A549 (cell line): ENCODE measurements at regions not wholly inside any gene's neighbourhood (a gene's known extent, or its start where the extent isn't known, plus 50 kb on each side); places are given as distances from the start of the nearest gene placed in this dataset.

Source experiments
- ATAC-seq, 2 experiments: fragments of 200-7000 bp in 1 of 2; fragments of >200 bp in 1 of 2; cut with Nextera tagmentation in 1 of 2; cut with Tn5 transposase in 1 of 2; 3 replicates each; pipeline versions ENCODE4 v1.8.0 to v1.9.1; 2018 to 2020; ENCODE audit warnings: mild to moderate bottlenecking in 1 of 2, moderate library complexity in 1 of 2
- CTCF ChIA-PET: fragments of 300-600 bp; sonication (Branson Sonifier 250); formaldehyde crosslinking; extraction: SDS; loops from one replicate; lab custom pipeline; 2021; ENCODE audit warnings: antibody characterized with exemption, inconsistent platforms; lab: Yijun Ruan, JAX
- POLR2A ChIA-PET: fragments of 350-600 bp; formaldehyde crosslinking; extraction: SDS; loops from one replicate; lab custom pipeline; 2021; ENCODE audit warnings: antibody characterized with exemption, inconsistent platforms; lab: Yijun Ruan, JAX
- DNase-seq, 2 experiments: peaks; one replicate each; pipeline versions ENCODE4 v3.0.0 to v3.0.0-alpha.2; 2011 to 2016; ENCODE audit warnings: low read depth in 1 of 2, low spot score in 1 of 2
- FAIRE-seq: peaks from 2 replicates; lab custom pipeline; 2011; peaks lifted over from hg19 to GRCh38; lab: Jason Lieb, UNC
- H3K27ac ChIP-seq, 2 experiments: fragments of >200 bp; sonication (Bioruptor Twin); formaldehyde crosslinking; 3 replicates each; pipeline ENCODE4 v1.5.1; 2016 to 2017
- H3K4me1 ChIP-seq: fragments of >200 bp; sonication (Bioruptor Twin); formaldehyde crosslinking; 3 replicates; pipeline ENCODE4 v1.6.1; 2016
- H3K4me2 ChIP-seq: fragments of >200 bp; sonication (Bioruptor Twin); formaldehyde crosslinking; 3 replicates; pipeline ENCODE4 v1.6.1; 2016
- H3K4me3 ChIP-seq: fragments of >200 bp; sonication (Bioruptor Twin); formaldehyde crosslinking; 3 replicates; pipeline ENCODE4 v1.5.1; 2016
- H3K9me3 ChIP-seq: fragments of >200 bp; sonication (Bioruptor Twin); formaldehyde crosslinking; 3 replicates; pipeline ENCODE4 v1.6.1; 2016
- BHLHE40 ChIP-seq: IDR thresholded peaks from 2 replicates; pipeline ENCODE4 v1.6.1; 2012; ENCODE audit warnings: low read depth, low read length, inconsistent platforms
- CBX8 ChIP-seq: fragments of 200-600 bp; sonication (generic); IDR thresholded peaks from 2 replicates; pipeline ENCODE4 v1.6.1; 2016
- CEBPB ChIP-seq, 2 experiments: fragments of >200 bp in 1 of 2; sonication (Bioruptor Twin) in 1 of 2; formaldehyde crosslinking in 1 of 2; IDR thresholded peaks; 2 replicates each; pipeline ENCODE4 v1.6.1; 2012 to 2016
- EHF ChIP-seq: fragments of 250-450 bp; sonication (Bioruptor Pico); IDR thresholded peaks from 2 replicates; pipeline ENCODE4 v1.5.0; 2020; ENCODE audit warnings: mild to moderate bottlenecking
- FOXS1 ChIP-seq: fragments of 250-450 bp; sonication (Bioruptor Pico); IDR thresholded peaks from 2 replicates; pipeline ENCODE4 v1.5.0; 2020; ENCODE audit warnings: mild to moderate bottlenecking, moderate library complexity
- HDAC2 ChIP-seq: fragments of 200-600 bp; sonication (generic); IDR thresholded peaks from 2 replicates; pipeline ENCODE4 v1.6.1; 2016
- HEYL ChIP-seq: fragments of 250-450 bp; sonication (Bioruptor Pico); IDR thresholded peaks from 2 replicates; pipeline ENCODE4 v1.8.0; 2021; ENCODE audit warnings: mild to moderate bottlenecking, moderate library complexity
- JUN ChIP-seq, 2 experiments: fragments of >200 bp; sonication (Bioruptor Twin); formaldehyde crosslinking; IDR thresholded peaks; 2 replicates in 1 of 2; 3 replicates in 1 of 2; pipeline ENCODE4 v1.6.1; 2016 to 2017
- MYC ChIP-seq: IDR thresholded peaks from 2 replicates; pipeline ENCODE4 v1.6.1; 2012; ENCODE audit warnings: mild to moderate bottlenecking, inconsistent platforms, low read length, improper control_type of control experiment, borderline replicate concordance
- PHF8 ChIP-seq: fragments of 200-600 bp; sonication (generic); IDR thresholded peaks from 2 replicates; pipeline ENCODE4 v1.6.1; 2016; ENCODE audit warnings: low read depth, mild to moderate bottlenecking, antibody characterized with exemption, moderate library complexity, borderline replicate concordance
- RNF2 ChIP-seq: fragments of 200-600 bp; sonication (generic); IDR thresholded peaks from 2 replicates; pipeline ENCODE4 v1.6.1; 2016; ENCODE audit warnings: low read depth, mild to moderate bottlenecking, antibody characterized with exemption, moderate library complexity, borderline replicate concordance
- TFCP2L1 ChIP-seq: fragments of 250-450 bp; sonication (Bioruptor Pico); IDR thresholded peaks from 2 replicates; pipeline ENCODE4 v1.5.0; 2021; ENCODE audit warnings: mild to moderate bottlenecking
- ZSCAN20 ChIP-seq: fragments of 250-450 bp; sonication (Bioruptor Pico); IDR thresholded peaks from 2 replicates; pipeline ENCODE4 v1.8.0; 2022; ENCODE audit warnings: mild to moderate bottlenecking, moderate library complexity
- WGBS: methylation state at CpG from one replicate; pipeline ENCODE4 v1.1.6; 2017; ENCODE audit errors: missing lambda C conversion rate; 5-methylcytosine and 5-hydroxymethylcytosine counted together
- TF ChIP-seq, protein P1 (sequence below): fragments of 250-450 bp; sonication (Bioruptor Pico); IDR thresholded peaks from 2 replicates; pipeline ENCODE4 v1.5.0; 2021; ENCODE audit warnings: mild to moderate bottlenecking, moderate library complexity, borderline replicate concordance
- TF ChIP-seq, protein P2 (sequence below): fragments of 450-650 bp; IDR thresholded peaks from 2 replicates; pipeline ENCODE4 v1.6.1; 2014; ENCODE audit warnings: antibody characterized with exemption
- TF ChIP-seq, protein P3 (sequence below): fragments of 150-350 bp; IDR thresholded peaks from 2 replicates; pipeline ENCODE4 v1.6.1; 2014; ENCODE audit warnings: low read depth, mild to moderate bottlenecking, low read length
- TF ChIP-seq, protein P4 (sequence below): fragments of >200 bp; sonication (Bioruptor Twin); formaldehyde crosslinking; IDR thresholded peaks from 3 replicates; pipeline ENCODE4 v1.6.1; 2016
- TF ChIP-seq, protein P5 (sequence below): IDR thresholded peaks from 2 replicates; pipeline ENCODE4 v1.6.1; 2012

DNA sequence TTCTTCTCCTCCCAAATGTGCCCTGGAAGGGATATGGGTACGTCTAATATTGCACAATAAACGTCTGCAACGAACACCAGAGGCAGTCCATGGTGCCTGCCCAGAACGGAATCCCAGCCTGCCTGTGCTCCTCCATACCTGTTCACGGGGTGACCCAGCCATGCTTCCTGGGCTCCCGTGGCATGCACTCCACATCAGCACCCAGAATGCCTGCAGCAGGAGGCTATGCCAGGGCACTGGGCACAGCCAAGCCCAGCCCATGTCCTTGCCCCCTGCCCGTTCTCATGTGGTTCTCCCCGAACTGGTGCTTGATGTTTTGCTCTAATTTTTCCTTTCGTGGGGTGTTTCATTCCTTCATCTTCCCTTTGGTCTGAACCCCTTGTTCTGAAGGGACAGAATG lies 404.3 kb downstream of the BCL11B start (continued):
- TF ChIP-seq, protein P1, sequence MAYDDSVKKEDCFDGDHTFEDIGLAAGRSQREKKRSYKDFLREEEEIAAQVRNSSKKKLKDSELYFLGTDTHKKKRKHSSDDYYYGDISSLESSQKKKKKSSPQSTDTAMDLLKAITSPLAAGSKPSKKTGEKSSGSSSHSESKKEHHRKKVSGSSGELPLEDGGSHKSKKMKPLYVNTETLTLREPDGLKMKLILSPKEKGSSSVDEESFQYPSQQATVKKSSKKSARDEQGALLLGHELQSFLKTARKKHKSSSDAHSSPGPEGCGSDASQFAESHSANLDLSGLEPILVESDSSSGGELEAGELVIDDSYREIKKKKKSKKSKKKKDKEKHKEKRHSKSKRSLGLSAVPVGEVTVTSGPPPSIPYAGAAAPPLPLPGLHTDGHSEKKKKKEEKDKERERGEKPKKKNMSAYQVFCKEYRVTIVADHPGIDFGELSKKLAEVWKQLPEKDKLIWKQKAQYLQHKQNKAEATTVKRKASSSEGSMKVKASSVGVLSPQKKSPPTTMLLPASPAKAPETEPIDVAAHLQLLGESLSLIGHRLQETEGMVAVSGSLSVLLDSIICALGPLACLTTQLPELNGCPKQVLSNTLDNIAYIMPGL = no peak
- TF ChIP-seq, all 56 proteins: peak for 0

DNA sequence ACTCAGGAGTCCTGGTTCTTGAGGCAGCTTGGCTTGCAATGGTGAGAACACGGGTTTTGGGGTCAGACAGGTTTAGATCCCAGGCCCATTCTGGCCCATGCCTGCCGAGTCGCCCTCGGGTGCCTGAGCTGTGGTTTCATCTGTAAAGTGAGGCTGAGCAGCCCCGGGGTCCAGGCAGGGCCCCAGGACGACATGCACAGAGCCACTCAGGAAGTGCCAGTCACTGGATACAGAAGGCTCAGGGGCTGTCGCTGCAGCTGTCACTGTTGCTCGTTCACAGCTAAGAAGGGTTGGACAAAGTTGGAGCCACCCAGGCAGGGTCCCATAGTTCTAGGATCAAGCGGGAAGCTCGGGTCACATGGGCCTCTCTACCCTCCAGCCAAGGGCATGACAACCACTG lies 403.1 kb downstream of the BCL11B start:
- TF ChIP-seq, protein P2, sequence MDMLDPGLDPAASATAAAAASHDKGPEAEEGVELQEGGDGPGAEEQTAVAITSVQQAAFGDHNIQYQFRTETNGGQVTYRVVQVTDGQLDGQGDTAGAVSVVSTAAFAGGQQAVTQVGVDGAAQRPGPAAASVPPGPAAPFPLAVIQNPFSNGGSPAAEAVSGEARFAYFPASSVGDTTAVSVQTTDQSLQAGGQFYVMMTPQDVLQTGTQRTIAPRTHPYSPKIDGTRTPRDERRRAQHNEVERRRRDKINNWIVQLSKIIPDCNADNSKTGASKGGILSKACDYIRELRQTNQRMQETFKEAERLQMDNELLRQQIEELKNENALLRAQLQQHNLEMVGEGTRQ = no peak
- no peak for TF ChIP-seq ZSCAN20 (CRISPR knock-in tag)
- TF ChIP-seq HEYL (CRISPR knock-in tag) = no peak
- TF ChIP-seq HDAC2 = no peak
- no peak for TF ChIP-seq TFCP2L1
- TF ChIP-seq PHF8 = no peak
- TF ChIP-seq, protein P3, sequence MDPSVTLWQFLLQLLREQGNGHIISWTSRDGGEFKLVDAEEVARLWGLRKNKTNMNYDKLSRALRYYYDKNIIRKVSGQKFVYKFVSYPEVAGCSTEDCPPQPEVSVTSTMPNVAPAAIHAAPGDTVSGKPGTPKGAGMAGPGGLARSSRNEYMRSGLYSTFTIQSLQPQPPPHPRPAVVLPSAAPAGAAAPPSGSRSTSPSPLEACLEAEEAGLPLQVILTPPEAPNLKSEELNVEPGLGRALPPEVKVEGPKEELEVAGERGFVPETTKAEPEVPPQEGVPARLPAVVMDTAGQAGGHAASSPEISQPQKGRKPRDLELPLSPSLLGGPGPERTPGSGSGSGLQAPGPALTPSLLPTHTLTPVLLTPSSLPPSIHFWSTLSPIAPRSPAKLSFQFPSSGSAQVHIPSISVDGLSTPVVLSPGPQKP = no peak
- TF ChIP-seq, protein P4, sequence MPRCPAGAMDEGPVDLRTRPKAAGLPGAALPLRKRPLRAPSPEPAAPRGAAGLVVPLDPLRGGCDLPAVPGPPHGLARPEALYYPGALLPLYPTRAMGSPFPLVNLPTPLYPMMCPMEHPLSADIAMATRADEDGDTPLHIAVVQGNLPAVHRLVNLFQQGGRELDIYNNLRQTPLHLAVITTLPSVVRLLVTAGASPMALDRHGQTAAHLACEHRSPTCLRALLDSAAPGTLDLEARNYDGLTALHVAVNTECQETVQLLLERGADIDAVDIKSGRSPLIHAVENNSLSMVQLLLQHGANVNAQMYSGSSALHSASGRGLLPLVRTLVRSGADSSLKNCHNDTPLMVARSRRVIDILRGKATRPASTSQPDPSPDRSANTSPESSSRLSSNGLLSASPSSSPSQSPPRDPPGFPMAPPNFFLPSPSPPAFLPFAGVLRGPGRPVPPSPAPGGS = no peak
- no peak for TF ChIP-seq BHLHE40
- TF ChIP-seq MYC = no peak
- TF ChIP-seq JUN (IDR thresholded peaks at IDR 0.05) = no peak
- ChIA-PET CTCF (no interaction called here), POLR2A (no interaction called here)
- Histone ChIP-seq H3K4me2 (no peak overlapping the region), H3K27ac (no peak overlapping the region), H3K9me3 (no peaks in the 10 kb centered on the region), H3K4me3 (no peak overlapping the region), H3K4me1 (no peaks in the 10 kb centered on the region)
- 12% methylated on average over 8 of the region's 10 CpGs for WGBS
- no peak for ATAC-seq
- no peak for FAIRE-seq
- no peak for DNase-seq

DNA sequence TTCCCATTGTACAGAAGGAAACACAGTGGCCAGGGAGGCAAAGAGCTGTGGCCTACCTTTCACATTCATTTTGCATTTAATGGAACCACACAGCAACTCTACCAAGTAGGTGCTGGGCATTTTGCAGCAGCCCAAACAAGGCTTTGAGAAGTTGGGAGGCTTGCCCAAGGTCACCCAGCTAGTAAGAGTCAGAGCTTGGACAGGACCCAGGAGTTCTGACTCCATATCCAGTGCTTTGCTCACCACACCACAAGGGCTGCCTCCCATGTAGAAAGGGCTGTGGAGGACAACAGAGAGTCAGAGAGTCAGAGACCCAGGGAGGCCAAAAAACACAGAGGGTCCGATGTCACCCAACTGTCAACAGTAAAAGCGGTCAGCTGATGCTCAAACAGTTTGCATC lies 400.2 kb downstream of the BCL11B start:
- 47% methylated on average over 2 of the region's 2 CpGs for WGBS
- TF ChIP-seq, protein P5, sequence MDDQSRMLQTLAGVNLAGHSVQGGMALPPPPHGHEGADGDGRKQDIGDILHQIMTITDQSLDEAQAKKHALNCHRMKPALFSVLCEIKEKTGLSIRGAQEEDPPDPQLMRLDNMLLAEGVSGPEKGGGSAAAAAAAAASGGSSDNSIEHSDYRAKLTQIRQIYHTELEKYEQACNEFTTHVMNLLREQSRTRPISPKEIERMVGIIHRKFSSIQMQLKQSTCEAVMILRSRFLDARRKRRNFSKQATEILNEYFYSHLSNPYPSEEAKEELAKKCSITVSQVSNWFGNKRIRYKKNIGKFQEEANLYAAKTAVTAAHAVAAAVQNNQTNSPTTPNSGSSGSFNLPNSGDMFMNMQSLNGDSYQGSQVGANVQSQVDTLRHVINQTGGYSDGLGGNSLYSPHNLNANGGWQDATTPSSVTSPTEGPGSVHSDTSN = no peak
- TF ChIP-seq EHF (CRISPR knock-in tag) = no peak
- no peak for TF ChIP-seq FOXS1 (CRISPR knock-in tag)
- TF ChIP-seq CEBPB (IDR thresholded peaks at IDR 0.05) = no peak
- TF ChIP-seq RNF2 = no peak
- no peak for TF ChIP-seq CBX8
- TF ChIP-seq, all 56 proteins: peak for 0

More for the DNA sequence above, 400.2 kb downstream of the BCL11B start:
- no peaks in the 10 kb centered on the region for H3K4me1 ChIP-seq
- POLR2A ChIA-PET = no interaction called here
- H3K4me2 ChIP-seq = no peak overlapping the region
- CTCF ChIA-PET = interaction anchor here (0.5 kb wide), 1 partner anchor 276 kb away, joined by 3 read pairs; no protein-coding TSS in a partner anchor
- no peak overlapping the region for H3K4me3 ChIP-seq
- DNase-seq = no peak
- ATAC-seq = no peak
- no peak for FAIRE-seq
- 0 out of 3 replicates have a peak, but pooled peaks cover 4% of the 10 kb centered on the region for H3K9me3 ChIP-seq
- H3K27ac ChIP-seq = no peak overlapping the region
